ENCODE measurements at regions not wholly inside any gene's neighbourhood (a gene's known extent, or its start where the extent isn't known, plus 50 kb on each side); places are given as distances from the start of the nearest gene placed in this dataset.
"Not testable (repeated sequence)": the region's sequence is repeated elsewhere in the genome, so short reads cannot be mapped to it uniquely, and the experiment has no call there.

DNA sequence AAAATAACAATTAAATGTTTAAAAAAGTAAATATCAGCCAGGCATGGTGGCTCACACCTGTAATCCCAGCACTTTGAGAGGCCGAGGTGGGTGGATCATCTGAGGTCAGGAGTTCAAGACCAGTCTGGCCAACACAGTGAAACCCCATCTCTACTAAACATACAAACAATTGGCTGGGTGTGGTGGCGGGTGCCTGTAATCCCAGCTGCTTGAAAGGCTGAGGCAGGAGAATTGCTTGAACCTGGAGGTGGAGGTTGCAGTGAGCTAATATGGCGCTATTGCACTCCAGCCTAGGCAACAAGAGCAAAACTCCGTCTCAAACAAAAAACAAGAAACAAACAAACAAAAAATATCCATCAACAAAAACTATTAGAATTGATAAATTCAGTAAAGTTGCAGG, 77.5 kb downstream of the SNX5 start:
- not testable (repeated sequence) for DNase-seq (ENCODE audit: insufficient read length, low spot score); FAIRE-seq

GRCh38 chr20:17890330-17890729, 78.3 kb downstream of the SNX5 start:
- DNase-seq (ENCODE audit: insufficient read length, low spot score) (no peak), FAIRE-seq (no peak)

DNA sequence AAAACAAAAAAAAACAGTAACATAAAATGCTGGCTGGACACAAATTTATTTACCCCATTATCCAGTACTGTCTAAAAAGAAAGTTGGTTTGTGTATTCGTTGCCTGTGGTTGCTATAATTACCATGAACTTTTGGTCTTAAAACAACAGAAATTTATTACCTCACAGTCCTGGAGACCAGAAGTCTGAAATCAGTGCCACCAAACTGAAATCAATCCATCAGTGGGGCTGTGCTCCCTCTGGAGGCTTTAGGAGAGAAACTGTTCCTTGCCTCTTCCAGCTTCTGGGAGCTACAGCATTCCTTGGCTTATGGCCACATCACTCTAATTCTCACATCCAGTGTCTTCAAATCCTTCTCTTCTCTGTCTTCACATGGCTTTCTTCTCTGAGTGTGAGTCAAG, 79.4 kb downstream of the SNX5 start:
- FAIRE-seq: no peak
- DNase-seq (ENCODE audit: insufficient read length, low spot score): no peak

DNA sequence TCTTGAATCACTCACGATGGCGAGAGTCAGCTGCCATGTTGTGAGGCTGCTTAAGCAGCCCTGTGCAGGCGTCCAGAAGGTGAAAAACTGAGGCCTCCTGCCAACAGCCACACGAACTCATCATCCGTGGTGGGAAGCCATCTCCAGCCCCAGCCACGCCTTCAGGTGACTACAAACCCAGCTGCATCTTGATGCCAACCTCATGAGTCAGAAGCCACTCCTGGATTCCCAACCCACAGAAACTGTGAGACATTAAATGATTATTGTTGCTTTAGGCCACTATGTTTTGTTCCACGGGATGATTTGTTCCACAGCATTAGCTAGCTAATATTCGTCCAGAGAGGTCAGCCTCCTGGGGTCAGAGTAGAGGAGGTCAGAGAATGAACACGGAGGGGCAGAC, 80.5 kb downstream of the SNX5 start:
- DNase-seq (ENCODE audit: insufficient read length, low spot score): no peak
- FAIRE-seq: no peak

- DNase-seq (ENCODE audit: insufficient read length, low spot score) (no peak), FAIRE-seq (no peak)
Measured at GRCh38 chr20:17887331-17888030, 81.1 kb downstream of the SNX5 start.

- DNase-seq (ENCODE audit: insufficient read length, low spot score) (no peak), FAIRE-seq (no peak)
Measured at GRCh38 chr20:17885544-17885943, 83.0 kb downstream of the SNX5 start.

DNA sequence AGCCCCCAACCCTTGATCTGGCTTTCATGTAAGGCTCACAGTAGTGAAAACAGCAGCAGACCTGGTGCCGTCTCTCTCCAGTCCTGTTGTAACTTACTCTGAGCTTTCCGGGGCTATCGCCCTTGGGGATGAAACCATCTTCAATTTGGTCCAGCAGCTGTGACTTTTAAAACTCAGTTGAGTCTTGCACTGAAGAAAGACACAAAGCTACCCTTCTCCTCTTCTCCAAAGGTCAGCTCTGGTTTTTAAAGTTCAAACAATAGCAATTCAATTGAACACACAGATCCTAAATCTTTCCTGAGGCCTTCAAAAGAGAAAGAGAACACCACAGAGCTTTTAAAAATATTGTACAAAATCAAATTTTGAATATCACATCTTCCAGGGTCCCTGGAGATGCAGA, 83.5 kb downstream of the SNX5 start:
- no peak for DNase-seq (ENCODE audit: insufficient read length, low spot score)
- no peak for FAIRE-seq

GRCh38 chr20:17884307-17885003, 84.1 kb downstream of the SNX5 start:
- DNase-seq (ENCODE audit: insufficient read length, low spot score) (no peak), FAIRE-seq (no peak)

- no peak for DNase-seq (ENCODE audit: insufficient read length, low spot score)
- no peak for FAIRE-seq
Measured at GRCh38 chr20:17883592-17884306, 84.8 kb downstream of the SNX5 start.

DNA sequence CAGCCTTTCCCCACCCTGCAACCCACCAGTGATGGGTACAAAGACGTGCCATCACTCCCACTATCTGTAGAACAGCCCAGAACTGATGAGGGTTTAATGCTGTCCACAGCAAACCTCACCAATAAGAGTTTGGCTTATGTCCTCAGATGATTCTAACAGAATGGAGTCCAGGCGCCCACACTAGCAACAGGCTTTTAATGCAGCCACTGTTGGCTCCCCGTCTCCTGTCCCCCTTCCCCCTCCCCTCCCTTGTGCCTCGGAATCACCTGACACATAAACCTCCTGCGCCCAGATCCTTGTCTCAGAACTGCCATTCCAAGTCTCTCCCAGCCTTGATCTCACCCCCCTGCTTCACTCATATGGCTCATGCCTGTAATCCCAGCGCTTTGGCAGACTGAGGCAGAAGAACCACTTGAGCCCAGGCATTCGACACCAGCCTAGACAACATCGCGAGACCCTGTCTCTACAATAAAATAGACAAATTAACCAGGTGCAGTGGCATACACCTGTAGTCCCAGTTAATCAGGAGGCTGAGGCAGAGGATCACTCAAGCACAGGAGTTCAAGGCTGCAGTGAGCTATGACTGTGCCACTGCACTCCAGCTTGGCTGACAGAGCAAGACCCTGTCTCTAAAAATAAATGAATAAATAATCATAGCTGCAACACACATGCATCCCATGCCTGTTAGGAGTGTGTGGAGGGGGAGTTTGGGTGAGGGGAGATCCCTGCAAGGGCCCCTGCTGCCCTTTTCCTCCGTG, 85.6 kb downstream of the SNX5 start:
- FAIRE-seq: no peak
- no peak for DNase-seq (ENCODE audit: insufficient read length, low spot score)

DNA sequence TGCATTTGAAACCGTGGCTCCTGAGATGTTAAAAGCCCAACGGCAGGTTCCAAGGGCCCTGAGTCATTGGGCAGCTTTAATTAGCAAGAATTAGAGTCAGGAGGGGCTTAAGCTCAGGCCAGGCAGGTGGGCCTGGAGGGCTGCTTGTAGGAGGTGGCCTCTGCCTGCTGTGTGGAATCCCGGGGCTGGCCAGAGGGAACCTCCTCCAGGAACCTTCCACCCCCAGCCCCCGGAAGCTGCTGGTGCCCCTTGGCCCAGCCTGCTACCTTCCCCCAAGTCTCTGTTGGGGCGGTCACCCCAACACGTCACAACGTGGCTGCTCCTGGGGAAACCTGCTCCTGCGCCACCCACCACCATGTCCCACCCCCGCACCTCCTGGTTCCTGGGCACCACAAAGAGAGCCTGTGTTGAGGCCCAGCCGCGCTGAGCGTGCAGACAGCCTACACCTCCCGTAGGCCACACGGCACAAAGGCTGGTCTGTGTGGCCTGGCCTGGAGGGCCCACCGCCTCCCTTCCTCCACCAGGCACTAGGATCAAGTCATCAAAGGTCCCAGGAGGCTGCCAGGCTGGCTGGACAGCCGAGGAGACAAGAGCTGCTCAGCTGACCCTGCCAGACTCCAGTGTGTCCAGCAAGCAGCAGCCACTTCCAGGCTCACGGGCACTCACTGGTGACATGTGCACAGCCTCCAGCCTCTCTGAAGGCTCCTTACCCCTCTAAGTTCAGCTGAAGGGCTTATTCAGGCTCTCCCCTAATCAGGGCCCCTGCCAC, 86.3 kb downstream of the SNX5 start:
- no peak for FAIRE-seq
- no peak for DNase-seq (ENCODE audit: insufficient read length, low spot score)

DNA sequence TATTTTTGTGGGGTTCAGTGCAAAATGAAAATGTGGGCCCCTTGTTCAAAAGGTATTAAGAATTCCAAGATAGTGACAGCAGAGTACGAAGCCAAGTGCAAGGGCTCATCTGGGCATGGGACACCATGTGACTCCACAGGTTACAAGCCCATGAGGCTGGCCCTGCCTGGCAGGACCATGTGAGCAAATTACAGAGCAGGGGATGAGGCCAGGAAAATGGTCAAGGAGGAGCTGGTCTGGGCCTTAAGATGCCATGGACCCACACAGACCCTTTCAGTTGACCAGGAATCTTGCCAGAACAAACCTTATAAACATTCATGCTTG, 86.9 kb downstream of the SNX5 start:
- DNase-seq (ENCODE audit: insufficient read length, low spot score) (no peak), FAIRE-seq (no peak)

- peak; percentile 52 for FAIRE-seq
- no peak for DNase-seq (ENCODE audit: insufficient read length, low spot score)
Measured at GRCh38 chr20:17878912-17879602, 89.5 kb downstream of the SNX5 start.

GRCh38 chr20:17878069-17878911, 90.3 kb downstream of the SNX5 start:
- FAIRE-seq (peak; percentile 28), DNase-seq (ENCODE audit: insufficient read length, low spot score) (no peak)

GRCh38 chr20:17875981-17876385, 92.6 kb downstream of the SNX5 start:
- no peak for DNase-seq (ENCODE audit: insufficient read length, low spot score)

DNA sequence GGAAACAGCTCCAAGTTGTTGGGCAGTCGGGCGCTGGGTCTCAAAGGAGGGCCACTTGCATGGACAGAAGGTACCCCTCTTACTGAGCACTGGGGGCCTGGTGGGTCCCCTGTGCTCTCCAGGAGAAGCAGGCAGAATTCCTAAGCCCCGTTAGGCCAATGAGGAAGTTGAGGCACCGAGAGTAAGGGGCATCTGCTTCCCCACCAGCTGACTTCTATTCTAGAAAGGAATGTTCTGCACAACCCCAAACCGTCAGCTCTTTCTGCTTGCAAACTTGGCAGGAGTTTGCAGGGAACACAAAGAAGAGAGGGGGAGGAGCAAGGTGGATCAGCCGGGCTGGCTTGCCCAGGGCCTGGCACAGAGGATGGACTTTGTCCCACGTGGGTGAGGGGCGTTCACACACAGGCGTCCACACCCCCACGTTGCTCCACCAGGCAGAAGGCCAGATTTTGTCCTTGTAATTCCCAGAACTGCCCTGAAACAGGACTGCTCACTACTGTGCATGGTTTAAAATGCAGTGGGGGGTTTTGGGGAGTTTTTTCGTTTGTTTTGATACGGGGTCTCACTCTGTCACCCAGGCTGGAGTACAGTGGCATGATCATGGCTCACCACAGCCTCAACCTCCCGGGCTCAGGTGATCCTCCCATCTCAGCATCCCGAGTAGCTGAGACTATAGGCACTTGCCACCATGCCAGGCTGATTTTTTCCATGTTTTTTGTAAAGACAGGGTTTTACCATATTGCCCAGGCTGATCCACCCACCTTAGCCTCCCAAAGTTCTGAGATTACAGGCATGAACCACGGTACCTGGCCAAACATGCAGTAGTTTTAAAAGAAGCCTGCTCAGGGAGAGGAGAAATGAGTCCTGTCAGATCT, 93.3 kb downstream of the SNX5 start:
- FAIRE-seq (no peak), DNase-seq (ENCODE audit: insufficient read length, low spot score) (no peak)

More at GRCh38 chr20:17875981-17876385, 92.6 kb downstream of the SNX5 start:
- no peak for FAIRE-seq

GRCh38 chr20:17874271-17875105, 94.1 kb downstream of the SNX5 start:
- FAIRE-seq: no peak
- DNase-seq (ENCODE audit: insufficient read length, low spot score): no peak

Data from GM19239 (cell line).